C4-2B (cell line): ENCODE measurements at regions not wholly inside any gene's neighbourhood (a gene's known extent, or its start where the extent isn't known, plus 50 kb on each side); places are given as distances from the start of the nearest gene placed in this dataset.

Experiments
- H3K27ac ChIP-seq: fragments of 450-650 bp; 2 replicates; pipeline ENCODE4 v1.5.1; 2017
- CTCF ChIP-seq: fragments of 450-650 bp; conservative IDR thresholded peaks from 2 replicates; pipeline ENCODE4 v1.5.1; 2017; ENCODE audit warnings: mild to moderate bottlenecking
- ZFX ChIP-seq: fragments of 450-650 bp; IDR thresholded peaks from 2 replicates; pipeline ENCODE4 v1.6.1; 2017

GRCh38 chr5:82820188-82820587, 257.0 kb downstream of the TMEM167A start:
- TF ChIP-seq CTCF (no peak), ZFX (no peak)
- no peak overlapping the region for H3K27ac ChIP-seq

- H3K27ac ChIP-seq = no peak overlapping the region
- TF ChIP-seq CTCF (no peak), ZFX (no peak)
Measured at GRCh38 chr5:82817897-82818676, 259.1 kb downstream of the TMEM167A start.

GRCh38 chr5:82816926-82817325, 260.3 kb downstream of the TMEM167A start:
- H3K27ac ChIP-seq = no peak overlapping the region
- TF ChIP-seq ZFX = no peak
- no peak for TF ChIP-seq CTCF

- no peak overlapping the region for H3K27ac ChIP-seq
- TF ChIP-seq ZFX = no peak
- TF ChIP-seq CTCF = no peak
Measured at GRCh38 chr5:82815871-82816270, 261.3 kb downstream of the TMEM167A start.

- no peak overlapping the region for H3K27ac ChIP-seq
- no peak for TF ChIP-seq CTCF
- TF ChIP-seq ZFX = no peak
Measured at GRCh38 chr5:82813861-82814260, 263.3 kb downstream of the TMEM167A start.

- no peak overlapping the region for H3K27ac ChIP-seq
- TF ChIP-seq ZFX (no peak), CTCF (no peak)
Measured at GRCh38 chr5:82812575-82812974, 264.6 kb downstream of the TMEM167A start.

- no peak overlapping the region for H3K27ac ChIP-seq
- no peak for TF ChIP-seq ZFX
- TF ChIP-seq CTCF = no peak
Measured at GRCh38 chr5:82811490-82811889, 265.7 kb downstream of the TMEM167A start.
